ENCODE measurements at regions not wholly inside any gene's neighbourhood (a gene's known extent, or its start where the extent isn't known, plus 50 kb on each side); places are given as distances from the start of the nearest gene placed in this dataset.

DNA sequence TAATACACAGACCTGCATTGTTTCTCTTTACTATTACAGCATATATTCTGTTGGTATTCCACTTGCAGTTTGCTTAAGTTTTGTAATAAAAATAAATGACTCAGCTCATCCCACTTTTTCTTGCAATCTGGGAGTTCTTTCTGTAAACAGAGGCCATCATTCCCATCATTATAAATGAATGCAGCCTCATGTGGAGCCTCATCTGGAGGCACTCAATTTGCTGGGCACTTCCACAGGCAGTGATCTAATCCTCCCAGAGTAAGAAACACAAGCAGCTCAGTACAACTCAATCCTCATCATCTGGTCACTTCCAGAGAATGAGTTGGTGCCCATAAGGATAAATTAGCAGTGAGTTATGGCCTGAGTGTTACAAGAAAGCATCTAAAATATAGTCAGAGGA is 2801.9 kb downstream of the PCDH9 start:
- H3K4me3 ChIP-seq (ENCODE audit: low read length): no peak overlapping the region
- TF ChIP-seq, protein P1, sequence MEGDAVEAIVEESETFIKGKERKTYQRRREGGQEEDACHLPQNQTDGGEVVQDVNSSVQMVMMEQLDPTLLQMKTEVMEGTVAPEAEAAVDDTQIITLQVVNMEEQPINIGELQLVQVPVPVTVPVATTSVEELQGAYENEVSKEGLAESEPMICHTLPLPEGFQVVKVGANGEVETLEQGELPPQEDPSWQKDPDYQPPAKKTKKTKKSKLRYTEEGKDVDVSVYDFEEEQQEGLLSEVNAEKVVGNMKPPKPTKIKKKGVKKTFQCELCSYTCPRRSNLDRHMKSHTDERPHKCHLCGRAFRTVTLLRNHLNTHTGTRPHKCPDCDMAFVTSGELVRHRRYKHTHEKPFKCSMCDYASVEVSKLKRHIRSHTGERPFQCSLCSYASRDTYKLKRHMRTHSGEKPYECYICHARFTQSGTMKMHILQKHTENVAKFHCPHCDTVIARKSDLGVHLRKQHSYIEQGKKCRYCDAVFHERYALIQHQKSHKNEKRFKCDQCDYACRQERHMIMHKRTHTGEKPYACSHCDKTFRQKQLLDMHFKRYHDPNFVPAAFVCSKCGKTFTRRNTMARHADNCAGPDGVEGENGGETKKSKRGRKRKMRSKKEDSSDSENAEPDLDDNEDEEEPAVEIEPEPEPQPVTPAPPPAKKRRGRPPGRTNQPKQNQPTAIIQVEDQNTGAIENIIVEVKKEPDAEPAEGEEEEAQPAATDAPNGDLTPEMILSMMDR (IDR thresholded peaks at IDR 0.05; ENCODE audit: insufficient read depth, low read depth, low read length, missing control alignments): no peak
- DNase-seq (ENCODE audit: low read depth): peak; percentile 1

DNA sequence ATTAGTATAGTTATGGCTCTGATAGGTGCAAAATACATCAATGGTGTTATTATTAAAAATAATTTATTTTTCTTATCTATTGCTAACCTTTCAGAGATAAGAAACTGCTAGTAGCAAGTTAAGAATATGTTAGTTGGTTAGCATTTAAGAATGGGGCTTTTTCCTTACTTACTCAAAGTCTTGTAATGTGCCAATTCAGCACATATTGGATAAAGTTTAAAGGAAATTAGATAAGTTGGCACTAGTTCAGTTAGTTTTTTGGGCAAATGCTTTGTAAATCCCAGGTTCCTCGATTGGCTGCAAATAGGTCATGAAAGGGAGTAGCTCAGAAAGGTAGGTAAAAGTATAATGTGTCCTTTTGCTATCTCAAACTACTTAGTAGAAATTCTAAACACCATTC is 2806.7 kb downstream of the PCDH9 start:
- no peak for DNase-seq (ENCODE audit: low read depth)
- H3K4me3 ChIP-seq (ENCODE audit: low read length): no peak overlapping the region
- TF ChIP-seq, protein P1 (IDR thresholded peaks at IDR 0.05; ENCODE audit: insufficient read depth, low read depth, low read length, missing control alignments): no peak

DNA sequence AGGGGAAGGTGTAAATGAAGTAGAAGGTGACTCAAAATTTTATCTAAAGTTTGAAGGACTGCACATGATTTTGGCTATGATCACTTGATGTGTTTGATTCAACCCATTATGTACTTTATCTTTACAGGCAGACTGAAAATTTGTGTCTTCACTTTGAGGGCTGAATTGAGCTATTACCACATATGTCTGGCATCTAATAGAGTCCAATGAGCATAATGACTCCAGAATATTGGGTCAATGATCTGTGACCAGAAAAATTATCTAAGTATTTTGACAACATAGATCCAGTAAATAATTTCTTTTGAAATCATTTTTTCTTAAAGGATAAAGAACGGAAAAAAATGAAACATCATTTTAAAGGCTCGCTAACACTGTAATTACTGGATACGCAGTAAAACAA is 2810.0 kb downstream of the PCDH9 start:
- DNase-seq (ENCODE audit: low read depth): no peak
- TF ChIP-seq, protein P1 (IDR thresholded peaks at IDR 0.05; ENCODE audit: insufficient read depth, low read depth, low read length, missing control alignments): no peak

DNA sequence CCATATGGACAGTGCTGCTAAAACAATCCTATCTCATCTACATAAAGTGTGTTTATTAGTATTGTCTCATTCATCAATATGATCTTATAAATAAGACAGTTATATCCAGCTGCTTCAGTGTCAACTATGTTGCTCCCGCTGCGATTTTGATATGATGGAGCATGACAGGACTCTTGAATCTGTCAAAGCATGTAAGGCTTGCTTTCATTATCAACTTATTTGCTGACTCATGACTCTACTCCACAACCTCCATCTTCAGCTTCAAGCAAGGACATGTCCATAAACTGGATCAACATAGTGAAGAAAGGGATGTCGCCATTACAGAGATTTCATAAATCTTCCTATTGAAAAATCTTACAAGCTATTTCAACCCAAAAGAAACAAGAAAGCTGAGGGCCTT is 2812.6 kb downstream of the PCDH9 start:
- H3K4me3 ChIP-seq (ENCODE audit: low read length): no peak overlapping the region
- peak; percentile 80 for DNase-seq (ENCODE audit: low read depth)
- TF ChIP-seq, protein P1 (IDR thresholded peaks at IDR 0.05; ENCODE audit: insufficient read depth, low read depth, low read length, missing control alignments): no peak

More for the DNA sequence above, 2810.0 kb downstream of the PCDH9 start:
- no peak overlapping the region for H3K4me3 ChIP-seq (ENCODE audit: low read length)

DNA sequence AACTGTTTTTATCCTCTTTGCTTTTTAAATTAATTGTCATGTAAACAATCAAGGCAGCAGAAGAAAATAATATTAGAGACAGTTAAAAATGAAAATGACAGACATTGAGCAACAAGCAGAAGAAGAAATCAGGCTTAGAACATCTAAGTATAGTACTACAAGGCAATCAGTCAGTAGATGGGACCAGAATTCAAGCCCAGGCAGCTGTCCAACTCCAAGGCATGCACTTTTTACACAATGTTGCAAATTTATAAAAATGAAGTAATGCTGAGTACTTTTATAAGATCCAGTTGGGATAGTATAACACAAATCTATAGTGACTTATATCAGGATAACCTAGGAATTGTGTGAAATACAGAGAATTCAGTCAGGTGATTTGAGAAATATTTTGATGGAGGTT is 2815.8 kb downstream of the PCDH9 start:
- DNase-seq (ENCODE audit: low read depth): no peak
- TF ChIP-seq, protein P1 (IDR thresholded peaks at IDR 0.05; ENCODE audit: insufficient read depth, low read depth, low read length, missing control alignments): no peak
- no peak overlapping the region for H3K4me3 ChIP-seq (ENCODE audit: low read length)

DNA sequence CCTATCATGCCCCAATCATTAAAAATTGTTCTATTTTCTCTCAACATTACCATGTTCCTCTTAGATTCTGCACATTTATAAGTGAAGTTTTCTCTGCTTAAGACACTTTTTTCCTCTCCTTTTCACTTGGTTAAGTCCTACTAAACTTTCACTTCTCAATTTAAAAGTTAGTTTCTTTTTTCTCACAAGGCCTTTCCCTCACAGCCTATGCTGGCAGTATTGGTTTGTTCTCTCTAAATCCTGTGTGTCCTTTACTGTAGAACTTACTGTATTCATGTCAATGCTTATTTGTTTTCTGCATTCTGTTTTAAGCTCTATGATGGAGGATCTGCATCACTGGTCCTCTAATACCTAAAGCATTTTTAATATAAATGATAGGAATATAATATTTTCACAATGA is 2816.6 kb downstream of the PCDH9 start:
- no peak for DNase-seq (ENCODE audit: low read depth)
- no peak overlapping the region for H3K4me3 ChIP-seq (ENCODE audit: low read length)
- TF ChIP-seq, protein P1 (IDR thresholded peaks at IDR 0.05; ENCODE audit: insufficient read depth, low read depth, low read length, missing control alignments): no peak

DNA sequence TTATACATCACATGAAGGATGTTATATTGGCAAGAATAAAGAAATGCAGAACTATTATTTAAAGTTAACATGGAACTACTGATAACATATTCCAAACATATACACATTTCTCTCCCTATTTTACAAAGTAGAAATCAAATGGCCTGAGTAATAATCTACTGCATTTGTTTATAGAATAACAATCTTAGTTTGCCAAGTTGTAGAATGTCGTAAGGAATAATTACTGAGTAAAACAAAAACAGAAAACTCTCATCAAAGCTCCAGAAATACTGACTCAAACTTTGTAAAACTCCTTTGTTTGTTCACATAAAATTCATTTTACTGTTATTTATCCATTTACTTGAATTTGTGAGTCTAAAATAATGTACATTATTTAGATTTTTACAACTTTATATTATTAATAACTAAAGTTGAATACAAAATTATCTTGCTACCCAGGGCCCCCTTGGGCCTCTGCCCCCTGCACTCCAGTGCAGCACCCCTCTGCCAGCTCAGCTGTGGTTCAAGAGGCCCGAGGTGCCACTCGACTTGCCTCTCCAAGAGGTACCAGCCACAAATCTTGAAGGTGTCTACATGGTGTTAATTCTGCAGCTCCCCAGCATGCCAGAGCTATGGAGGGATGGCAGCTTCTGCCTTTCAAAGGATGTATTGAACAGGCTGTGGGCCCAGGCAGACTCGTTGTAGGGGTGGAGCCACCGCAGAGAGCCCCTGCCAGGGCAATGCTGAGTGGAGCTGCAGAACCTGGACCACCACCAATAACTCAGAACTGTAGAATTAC is 2819.7 kb downstream of the PCDH9 start:
- H3K4me3 ChIP-seq (ENCODE audit: low read length): no peak overlapping the region
- no peak for DNase-seq (ENCODE audit: low read depth)
- TF ChIP-seq, protein P1 (IDR thresholded peaks at IDR 0.05; ENCODE audit: insufficient read depth, low read depth, low read length, missing control alignments): no peak

All from epithelial cell of esophagus (primary cell).